ENCODE measurements at regions not wholly inside any gene's neighbourhood (a gene's known extent, or its start where the extent isn't known, plus 50 kb on each side); places are given as distances from the start of the nearest gene placed in this dataset.

DNA sequence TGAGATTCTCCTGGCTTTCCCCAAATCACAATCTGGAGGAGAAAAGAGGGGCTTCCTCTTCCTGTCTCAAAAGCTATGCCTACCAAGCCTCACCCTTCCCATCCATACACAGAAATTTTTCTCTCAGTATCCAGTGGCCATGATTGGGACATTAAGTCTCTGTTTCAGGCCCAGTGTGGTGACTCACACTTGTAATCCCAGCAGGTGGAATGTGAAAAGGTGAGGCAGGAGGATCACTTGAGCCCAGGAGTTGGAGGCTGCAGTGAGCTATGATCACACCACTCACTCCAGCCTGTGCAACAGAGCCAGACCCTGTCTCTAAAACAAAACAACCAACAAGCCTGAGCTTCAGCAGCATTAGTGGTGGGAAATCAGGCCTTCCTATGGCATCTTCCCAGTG, 210.0 kb downstream of the OGFRL1 start:
- TF ChIP-seq, protein P1, sequence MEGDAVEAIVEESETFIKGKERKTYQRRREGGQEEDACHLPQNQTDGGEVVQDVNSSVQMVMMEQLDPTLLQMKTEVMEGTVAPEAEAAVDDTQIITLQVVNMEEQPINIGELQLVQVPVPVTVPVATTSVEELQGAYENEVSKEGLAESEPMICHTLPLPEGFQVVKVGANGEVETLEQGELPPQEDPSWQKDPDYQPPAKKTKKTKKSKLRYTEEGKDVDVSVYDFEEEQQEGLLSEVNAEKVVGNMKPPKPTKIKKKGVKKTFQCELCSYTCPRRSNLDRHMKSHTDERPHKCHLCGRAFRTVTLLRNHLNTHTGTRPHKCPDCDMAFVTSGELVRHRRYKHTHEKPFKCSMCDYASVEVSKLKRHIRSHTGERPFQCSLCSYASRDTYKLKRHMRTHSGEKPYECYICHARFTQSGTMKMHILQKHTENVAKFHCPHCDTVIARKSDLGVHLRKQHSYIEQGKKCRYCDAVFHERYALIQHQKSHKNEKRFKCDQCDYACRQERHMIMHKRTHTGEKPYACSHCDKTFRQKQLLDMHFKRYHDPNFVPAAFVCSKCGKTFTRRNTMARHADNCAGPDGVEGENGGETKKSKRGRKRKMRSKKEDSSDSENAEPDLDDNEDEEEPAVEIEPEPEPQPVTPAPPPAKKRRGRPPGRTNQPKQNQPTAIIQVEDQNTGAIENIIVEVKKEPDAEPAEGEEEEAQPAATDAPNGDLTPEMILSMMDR (IDR thresholded peaks at IDR 0.05), result no peak
- TF ChIP-seq POLR2A (IDR thresholded peaks at IDR 0.05) (no peak), EP300 (IDR thresholded peaks at IDR 0.05) (no peak)
